HG02973 (cell line): ENCODE measurements at regions not wholly inside any gene's neighbourhood (a gene's known extent, or its start where the extent isn't known, plus 50 kb on each side); places are given as distances from the start of the nearest gene placed in this dataset.
"Not testable (repeated sequence)": the region's sequence is repeated elsewhere in the genome, so short reads cannot be mapped to it uniquely, and the experiment has no call there.

Source experiments
- ATAC-seq: cut with Tn5 transposase; IDR thresholded peaks from one replicate; pipeline ENCODE4 v1.9.1; 2021; ENCODE audit warnings: moderate library complexity; ENCODE audit not compliant: unreplicated experiment

GRCh38 chr2:82487354-82487753 is 1971.7 kb downstream of the SUCLG1 start:
- ATAC-seq, result no peak

GRCh38 chr2:82485701-82486100 is 1973.4 kb downstream of the SUCLG1 start:
- no peak for ATAC-seq

GRCh38 chr2:82481207-82481606 is 1977.9 kb downstream of the SUCLG1 start:
- ATAC-seq, result no peak

GRCh38 chr2:82478641-82479040 is 1980.4 kb downstream of the SUCLG1 start:
- ATAC-seq, result no peak

- no peak for ATAC-seq
Observed at GRCh38 chr2:82476094-82476493, 1983.0 kb downstream of the SUCLG1 start.

- ATAC-seq, result no peak
Observed at GRCh38 chr2:82428251-82428650, 2030.8 kb downstream of the SUCLG1 start.

GRCh38 chr2:82412021-82412420 is 2047.1 kb downstream of the SUCLG1 start:
- ATAC-seq, result no peak

- no peak for ATAC-seq
Observed at GRCh38 chr2:82411071-82411470, 2048.0 kb downstream of the SUCLG1 start.

GRCh38 chr2:82395531-82395930 is 2063.5 kb downstream of the SUCLG1 start:
- ATAC-seq, result no peak

GRCh38 chr2:82391386-82391785 is 2067.7 kb downstream of the SUCLG1 start:
- ATAC-seq, result no peak

- no peak for ATAC-seq
Observed at GRCh38 chr2:82355622-82356021, 2051.1 kb upstream of the LRRTM1 start.

GRCh38 chr2:82345910-82346309 is 2041.4 kb upstream of the LRRTM1 start:
- ATAC-seq, result no peak

- no peak for ATAC-seq
Observed at GRCh38 chr2:82344670-82345069, 2040.1 kb upstream of the LRRTM1 start.

- no peak for ATAC-seq
Observed at GRCh38 chr2:82342356-82342755, 2037.8 kb upstream of the LRRTM1 start.

GRCh38 chr2:82340578-82341053 is 2036.1 kb upstream of the LRRTM1 start:
- ATAC-seq, result no peak

GRCh38 chr2:82339805-82340204 is 2035.3 kb upstream of the LRRTM1 start:
- no peak for ATAC-seq

GRCh38 chr2:82333697-82334096 is 2029.1 kb upstream of the LRRTM1 start:
- no peak for ATAC-seq

- no peak for ATAC-seq
Observed at GRCh38 chr2:82330155-82330554, 2025.6 kb upstream of the LRRTM1 start.

GRCh38 chr2:82326180-82326767 is 2021.7 kb upstream of the LRRTM1 start:
- not testable (repeated sequence) for ATAC-seq

GRCh38 chr2:82320296-82320695 is 2015.7 kb upstream of the LRRTM1 start:
- no peak for ATAC-seq

GRCh38 chr2:82317012-82317411 is 2012.5 kb upstream of the LRRTM1 start:
- no peak for ATAC-seq

GRCh38 chr2:82316586-82316985 is 2012.0 kb upstream of the LRRTM1 start:
- no peak for ATAC-seq

GRCh38 chr2:82314836-82315472 is 2010.4 kb upstream of the LRRTM1 start:
- no peak for ATAC-seq
